ENCODE measurements at regions not wholly inside any gene's neighbourhood (a gene's known extent, or its start where the extent isn't known, plus 50 kb on each side); places are given as distances from the start of the nearest gene placed in this dataset.

- H3K36me3 ChIP-seq (replicated peaks; ENCODE audit: low read depth, low read length), result no peaks in the 10 kb centered on the region
- H3K79me2 ChIP-seq (ENCODE audit: low read length), result no peaks in the 10 kb centered on the region
- TF ChIP-seq EZH2phosphoT487 (IDR thresholded peaks at IDR 0.05; ENCODE audit: low read depth) (no peak), CTCF (IDR thresholded peaks at IDR 0.05; ENCODE audit: low read depth, low read length) (no peak)
- no peaks in the 10 kb centered on the region for H3K27me3 ChIP-seq (ENCODE audit: low read depth, low read length)
- H4K20me1 ChIP-seq (ENCODE audit: insufficient read depth, low read length), result no peaks in the 10 kb centered on the region
- H2AFZ ChIP-seq (ENCODE audit: low read depth, low read length), result no peak overlapping the region
- no peak overlapping the region for H3K9ac ChIP-seq (ENCODE audit: low read length)
- H3K4me3 ChIP-seq (ENCODE audit: low read length), result no peak overlapping the region
- H3K4me2 ChIP-seq (ENCODE audit: low read length), result no peak overlapping the region
- no peak overlapping the region for H3K27ac ChIP-seq (ENCODE audit: low read length)
- H3K4me1 ChIP-seq (ENCODE audit: low read length), result no peaks in the 10 kb centered on the region
- H3K9me3 ChIP-seq (ENCODE audit: insufficient read depth, low read length), result no peaks in the 10 kb centered on the region
These were observed 292.2 kb upstream of the NPVF start for GRCh38 chr7:25520516-25520915.

- no peak overlapping the region for H2AFZ ChIP-seq (ENCODE audit: low read depth, low read length)
- H3K4me1 ChIP-seq (ENCODE audit: low read length), result no peaks in the 10 kb centered on the region
- no peak overlapping the region for H3K4me2 ChIP-seq (ENCODE audit: low read length)
- no peaks in the 10 kb centered on the region for H4K20me1 ChIP-seq (ENCODE audit: insufficient read depth, low read length)
- no peak overlapping the region for H3K27ac ChIP-seq (ENCODE audit: low read length)
- no peaks in the 10 kb centered on the region for H3K9me3 ChIP-seq (ENCODE audit: insufficient read depth, low read length)
- no peak for TF ChIP-seq CTCF (IDR thresholded peaks at IDR 0.05; ENCODE audit: low read depth, low read length)
- TF ChIP-seq EZH2phosphoT487 (IDR thresholded peaks at IDR 0.05; ENCODE audit: low read depth), result no peak
- H3K9ac ChIP-seq (ENCODE audit: low read length), result no peak overlapping the region
- no peaks in the 10 kb centered on the region for H3K27me3 ChIP-seq (ENCODE audit: low read depth, low read length)
- H3K36me3 ChIP-seq (replicated peaks; ENCODE audit: low read depth, low read length), result no peaks in the 10 kb centered on the region
- no peaks in the 10 kb centered on the region for H3K79me2 ChIP-seq (ENCODE audit: low read length)
- no peak overlapping the region for H3K4me3 ChIP-seq (ENCODE audit: low read length)
These were observed 292.9 kb upstream of the NPVF start for GRCh38 chr7:25521236-25521635.

DNA sequence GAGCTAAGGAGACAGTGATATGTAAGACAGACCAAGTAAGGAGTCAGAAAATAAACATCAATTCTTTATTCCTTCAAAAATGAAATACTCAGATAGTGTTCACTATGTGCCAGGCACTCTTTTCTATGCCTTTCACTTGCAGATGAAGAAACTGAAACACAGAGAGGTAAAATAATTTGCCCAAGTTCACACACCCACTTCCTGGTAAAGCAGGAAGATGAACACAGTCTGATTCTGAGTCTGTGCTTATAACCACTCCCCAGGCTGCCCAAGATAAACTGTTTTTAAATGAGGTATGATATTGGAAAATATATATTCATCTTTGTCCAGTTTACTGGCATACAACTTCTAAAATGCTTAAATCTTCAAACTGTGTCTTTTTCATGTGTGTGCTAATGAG lies 294.4 kb upstream of the NPVF start:
- Histone ChIP-seq H3K4me2 (ENCODE audit: low read length) (no peak overlapping the region), H3K27ac (ENCODE audit: low read length) (no peak overlapping the region)

GRCh38 chr7:25527665-25528170 lies 299.4 kb upstream of the NPVF start:
- Histone ChIP-seq H3K9ac (ENCODE audit: low read length) (no peak overlapping the region), H4K20me1 (ENCODE audit: insufficient read depth, low read length) (no peaks in the 10 kb centered on the region), H3K36me3 (replicated peaks; ENCODE audit: low read depth, low read length) (no peaks in the 10 kb centered on the region), H3K4me1 (ENCODE audit: low read length) (no peaks in the 10 kb centered on the region), H3K27ac (ENCODE audit: low read length) (no peak overlapping the region), H3K79me2 (ENCODE audit: low read length) (no peaks in the 10 kb centered on the region), H3K27me3 (ENCODE audit: low read depth, low read length) (no peaks in the 10 kb centered on the region), H2AFZ (ENCODE audit: low read depth, low read length) (no peak overlapping the region), H3K9me3 (ENCODE audit: insufficient read depth, low read length) (no peaks in the 10 kb centered on the region), H3K4me3 (ENCODE audit: low read length) (no peak overlapping the region), H3K4me2 (ENCODE audit: low read length) (no peak overlapping the region)
- TF ChIP-seq EZH2phosphoT487 (IDR thresholded peaks at IDR 0.05; ENCODE audit: low read depth) (no peak), CTCF (IDR thresholded peaks at IDR 0.05; ENCODE audit: low read depth, low read length) (no peak)

More for the DNA sequence above, 294.4 kb upstream of the NPVF start:
- H3K4me1 ChIP-seq (ENCODE audit: low read length), result no peaks in the 10 kb centered on the region
- no peak overlapping the region for H2AFZ ChIP-seq (ENCODE audit: low read depth, low read length)
- H3K9ac ChIP-seq (ENCODE audit: low read length), result no peak overlapping the region
- TF ChIP-seq EZH2phosphoT487 (IDR thresholded peaks at IDR 0.05; ENCODE audit: low read depth), result no peak
- no peak for TF ChIP-seq CTCF (IDR thresholded peaks at IDR 0.05; ENCODE audit: low read depth, low read length)
- no peaks in the 10 kb centered on the region for H3K9me3 ChIP-seq (ENCODE audit: insufficient read depth, low read length)
- H3K4me3 ChIP-seq (ENCODE audit: low read length), result no peak overlapping the region
- no peaks in the 10 kb centered on the region for H3K27me3 ChIP-seq (ENCODE audit: low read depth, low read length)
- no peaks in the 10 kb centered on the region for H3K79me2 ChIP-seq (ENCODE audit: low read length)
- no peaks in the 10 kb centered on the region for H4K20me1 ChIP-seq (ENCODE audit: insufficient read depth, low read length)
- H3K36me3 ChIP-seq (replicated peaks; ENCODE audit: low read depth, low read length), result no peaks in the 10 kb centered on the region

Data from OCI-LY3 (cell line).